GM18858 (cell line): ENCODE measurements at regions not wholly inside any gene's neighbourhood (a gene's known extent, or its start where the extent isn't known, plus 50 kb on each side); places are given as distances from the start of the nearest gene placed in this dataset.
"Not testable (repeated sequence)": the region's sequence is repeated elsewhere in the genome, so short reads cannot be mapped to it uniquely, and the experiment has no call there.

ENCODE experiments used
- ATAC-seq: cut with Tn5 transposase; IDR thresholded peaks from one replicate; pipeline ENCODE4 v1.9.1; 2021; ENCODE audit not compliant: unreplicated experiment

DNA sequence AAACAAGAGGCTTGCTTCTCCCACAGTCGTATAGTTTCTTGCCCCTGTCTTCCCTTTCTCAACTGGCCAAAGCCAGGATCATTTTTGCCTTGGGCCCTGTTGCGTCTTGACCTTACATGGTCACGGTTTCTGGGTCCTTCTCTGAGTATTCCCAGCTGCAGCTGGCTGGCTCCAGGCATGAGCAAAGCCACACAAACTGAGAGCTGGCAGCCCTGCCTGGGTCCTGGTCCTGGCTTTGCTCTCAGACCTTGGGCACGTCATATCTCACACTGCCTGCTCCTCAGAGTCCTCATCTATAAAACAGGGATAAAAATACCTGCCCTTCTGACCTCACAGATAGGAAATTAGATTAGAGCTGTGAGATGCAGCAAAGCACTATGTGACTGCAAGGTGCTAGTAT lies 277.6 kb downstream of the CBLN1 start:
- ATAC-seq = no peak

DNA sequence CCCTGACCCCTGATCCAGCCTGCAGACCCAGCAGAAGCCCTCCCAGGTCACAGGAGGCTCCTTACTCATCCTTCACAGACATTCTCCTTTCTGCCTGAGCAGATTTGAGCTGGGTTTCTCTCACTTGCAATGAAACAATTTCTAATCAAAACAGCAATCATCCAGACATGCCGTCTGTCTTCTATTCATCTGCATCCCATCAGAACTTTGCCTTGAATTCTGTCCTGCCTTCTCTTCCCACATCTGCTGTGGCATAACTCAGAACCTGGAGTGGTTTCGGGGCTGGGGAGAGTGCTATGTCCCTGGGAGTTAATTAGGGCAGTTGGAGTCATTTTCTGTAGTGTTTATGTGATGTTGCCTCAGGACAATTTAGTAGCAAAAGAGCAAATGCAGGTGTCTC lies 278.6 kb downstream of the CBLN1 start:
- no peak for ATAC-seq

DNA sequence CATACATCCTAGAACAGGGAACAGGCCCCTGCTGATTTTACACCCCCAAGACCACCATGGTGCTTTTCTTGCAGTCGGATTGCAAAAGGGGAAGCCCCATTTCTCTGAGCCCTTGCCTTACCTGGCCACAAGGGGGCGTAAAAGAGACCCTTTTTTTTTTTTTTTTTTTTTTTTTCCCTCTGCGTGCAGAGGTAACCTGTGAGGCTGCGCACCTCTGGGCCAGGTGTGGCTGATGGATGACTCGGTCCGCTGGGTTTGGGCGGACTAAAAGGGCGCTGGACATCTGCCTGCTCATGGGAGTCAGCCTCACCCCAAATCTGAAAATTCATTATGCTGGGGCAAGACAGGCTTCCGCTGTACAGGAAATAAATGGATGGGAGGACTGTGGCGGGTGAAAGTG lies 281.0 kb downstream of the CBLN1 start:
- no peak for ATAC-seq

DNA sequence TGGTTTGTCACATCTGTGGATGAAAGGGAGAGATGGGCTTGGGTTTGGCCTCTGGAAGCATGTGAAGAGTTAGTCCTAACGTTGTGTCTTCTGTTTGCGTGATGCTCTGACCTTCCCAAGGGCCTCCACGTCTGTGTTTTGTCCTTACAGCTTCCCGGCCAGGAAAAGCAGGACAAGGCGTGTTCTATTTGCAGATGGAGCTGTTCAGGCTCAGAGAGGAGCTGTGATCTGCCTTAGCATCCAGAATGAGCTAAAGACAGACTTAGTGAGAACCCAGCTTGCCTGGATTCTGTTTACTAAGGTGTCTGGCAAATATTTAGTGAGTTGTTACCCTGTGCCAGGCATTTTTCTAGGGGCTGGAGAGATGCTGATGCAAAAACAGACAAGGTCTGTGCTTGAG lies 282.1 kb downstream of the CBLN1 start:
- no peak for ATAC-seq

DNA sequence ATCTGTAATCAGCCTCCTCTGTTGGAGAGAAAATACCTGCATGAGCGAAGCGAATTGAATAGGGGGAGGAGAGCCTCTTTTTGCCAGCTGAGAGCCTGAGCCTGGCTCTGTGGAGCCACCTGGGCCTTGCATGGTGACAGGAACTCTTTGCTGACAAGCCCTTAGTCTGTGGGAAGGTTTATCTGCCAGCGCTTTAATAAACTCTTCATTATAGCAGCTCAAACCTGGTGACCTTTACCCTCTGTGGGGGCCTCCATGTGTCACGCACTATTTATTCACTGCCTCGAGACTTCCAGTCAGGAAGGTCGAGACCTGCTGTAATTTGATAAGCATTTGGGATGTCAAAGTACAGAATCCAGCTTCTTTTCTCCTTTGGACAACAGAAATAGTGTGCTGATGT lies 282.6 kb downstream of the CBLN1 start:
- ATAC-seq = no peak

DNA sequence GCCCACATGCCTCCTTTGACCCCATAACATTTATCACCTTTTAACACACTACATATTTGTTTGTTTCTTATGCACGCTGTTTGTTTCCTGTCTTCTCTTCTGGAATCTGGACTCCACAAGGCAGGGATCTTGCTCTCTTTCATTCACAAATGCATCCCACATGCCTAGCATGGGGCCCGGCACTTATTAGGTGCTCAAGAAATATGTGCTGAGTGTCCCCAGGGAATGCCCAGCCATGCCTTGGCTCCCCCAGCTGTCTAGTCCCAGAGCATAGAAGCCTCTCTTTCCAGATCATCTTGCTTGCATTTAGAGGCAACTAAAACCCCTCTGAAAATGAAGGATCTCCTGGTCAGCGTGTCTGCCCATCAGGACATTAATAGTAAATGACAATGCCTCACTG lies 283.7 kb downstream of the CBLN1 start:
- no peak for ATAC-seq

DNA sequence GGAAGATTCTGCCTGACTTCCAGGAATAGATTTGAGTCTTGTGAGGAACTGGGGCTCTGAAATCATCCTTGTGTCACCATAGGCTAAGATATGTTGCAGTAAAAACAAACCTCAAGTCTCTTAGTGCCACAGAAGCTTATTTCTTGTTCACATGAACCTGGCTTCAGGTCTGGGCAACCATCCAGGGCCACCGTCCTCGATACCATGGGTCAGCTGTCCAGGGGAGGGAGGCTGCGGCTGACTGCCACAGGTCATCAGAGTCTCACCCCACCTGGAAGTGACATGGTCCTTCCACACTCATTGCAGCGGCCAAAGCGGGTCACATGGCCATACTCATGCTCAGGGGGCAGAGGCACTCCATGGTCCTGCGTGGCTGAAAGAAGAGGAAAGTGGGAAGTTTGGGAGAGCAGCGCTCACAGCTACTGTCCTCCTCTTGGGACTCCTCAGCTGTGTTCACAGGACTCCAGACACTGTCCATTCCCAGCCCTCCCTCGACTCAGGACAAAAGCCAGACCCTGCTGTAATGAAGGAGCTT lies 284.5 kb downstream of the CBLN1 start:
- no peak for ATAC-seq

DNA sequence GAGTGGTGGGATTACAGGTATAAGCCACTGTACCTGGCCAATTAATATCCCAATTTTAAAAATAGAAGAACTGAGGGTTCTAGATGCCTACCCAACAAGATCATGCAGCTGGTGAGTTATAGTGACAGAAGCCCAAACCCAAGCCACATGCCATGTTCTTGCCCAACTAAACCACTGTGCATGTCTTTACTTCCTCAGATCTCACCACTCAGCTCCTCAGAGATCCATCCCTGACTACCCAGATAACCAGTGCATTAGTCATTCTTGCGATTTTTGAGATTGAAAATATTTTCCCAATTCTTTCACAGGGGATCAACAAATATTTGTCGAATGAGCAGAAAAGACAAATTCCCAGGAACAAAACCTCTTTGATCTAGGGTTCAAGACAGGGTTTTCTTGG lies 303.1 kb downstream of the CBLN1 start:
- no peak for ATAC-seq

DNA sequence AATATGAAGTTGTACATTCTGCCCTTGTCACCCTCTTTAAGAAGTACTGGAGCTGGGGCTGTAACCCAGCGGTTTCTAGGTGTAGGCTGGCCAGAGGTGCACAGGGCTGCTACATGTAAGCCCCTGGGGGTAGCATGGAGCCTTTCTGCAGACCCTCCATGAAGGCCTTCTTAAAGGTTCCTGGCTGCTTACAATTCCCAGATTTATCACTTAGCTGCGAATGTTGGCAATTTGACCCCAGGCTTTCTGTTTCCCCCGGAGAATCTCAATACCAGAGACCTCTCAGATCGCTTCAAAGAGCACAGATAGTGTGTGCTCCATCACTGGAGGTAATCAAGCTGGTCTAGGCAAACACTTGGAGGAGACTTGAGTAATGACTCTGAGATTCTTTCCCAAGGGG lies 309.4 kb downstream of the CBLN1 start:
- ATAC-seq = no peak

DNA sequence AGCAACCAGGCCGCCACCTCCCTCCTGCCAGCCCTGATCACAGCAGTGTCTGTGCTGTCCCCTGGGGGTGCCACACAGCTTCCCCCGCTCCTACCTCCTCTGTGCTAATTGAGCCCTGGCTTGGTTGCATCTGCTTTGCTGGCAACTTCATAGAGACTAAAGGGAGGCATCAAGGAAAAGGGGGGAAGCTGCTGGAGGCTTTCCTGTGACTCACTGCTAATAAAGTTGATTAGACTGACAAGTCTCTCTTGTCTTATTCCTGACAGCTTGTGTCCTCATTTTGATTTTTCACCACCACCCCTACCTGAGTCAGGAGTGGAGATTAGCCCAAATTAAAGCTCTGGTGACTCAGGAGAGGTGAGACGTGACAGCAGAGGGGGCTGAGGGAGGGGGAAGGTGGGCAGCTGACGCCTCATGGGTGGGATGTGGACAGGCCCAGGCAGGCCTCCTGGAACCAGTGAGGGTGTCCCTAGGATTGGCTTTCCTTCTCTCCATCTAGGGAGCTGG lies 310.0 kb downstream of the CBLN1 start:
- no peak for ATAC-seq

DNA sequence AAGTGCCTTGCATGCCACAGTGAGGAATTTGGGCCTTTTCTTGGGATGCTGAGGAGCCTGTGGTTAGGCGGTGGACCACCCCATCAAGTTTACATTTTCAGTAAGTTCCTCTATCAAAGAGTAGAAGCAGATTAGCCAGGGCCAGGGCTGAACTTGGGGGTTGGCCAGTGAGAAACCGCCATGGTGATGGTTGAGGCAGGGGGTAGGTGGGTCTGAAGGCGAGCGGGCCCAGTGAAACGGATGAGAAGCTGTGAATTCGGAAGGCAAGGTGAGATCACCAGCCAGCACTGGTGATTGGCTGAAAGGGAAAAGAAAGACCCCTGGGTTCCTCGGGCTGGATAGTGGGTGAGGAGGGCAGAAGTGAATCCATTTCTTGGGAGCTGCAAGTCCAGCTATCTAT lies 311.4 kb downstream of the CBLN1 start:
- no peak for ATAC-seq

DNA sequence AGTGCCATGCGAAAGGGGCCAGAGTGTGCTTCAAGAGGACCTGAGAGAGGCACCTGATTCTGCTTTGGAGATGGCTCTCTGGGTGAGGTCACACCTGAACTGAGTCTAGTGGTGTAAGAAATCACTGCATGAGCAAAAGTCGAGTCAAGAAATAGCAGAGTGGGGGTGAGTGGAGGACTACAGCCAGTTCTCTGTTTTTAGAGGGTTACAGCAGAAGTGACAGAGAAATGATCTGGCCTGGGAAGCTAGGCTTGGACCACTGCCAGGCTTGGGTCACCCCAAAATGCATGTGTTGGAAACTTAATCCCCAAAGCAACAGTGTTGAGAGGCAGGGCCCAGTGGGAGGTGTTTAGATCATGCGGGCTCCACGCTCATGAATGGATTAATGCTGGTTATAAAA lies 312.0 kb downstream of the CBLN1 start:
- ATAC-seq = no peak

DNA sequence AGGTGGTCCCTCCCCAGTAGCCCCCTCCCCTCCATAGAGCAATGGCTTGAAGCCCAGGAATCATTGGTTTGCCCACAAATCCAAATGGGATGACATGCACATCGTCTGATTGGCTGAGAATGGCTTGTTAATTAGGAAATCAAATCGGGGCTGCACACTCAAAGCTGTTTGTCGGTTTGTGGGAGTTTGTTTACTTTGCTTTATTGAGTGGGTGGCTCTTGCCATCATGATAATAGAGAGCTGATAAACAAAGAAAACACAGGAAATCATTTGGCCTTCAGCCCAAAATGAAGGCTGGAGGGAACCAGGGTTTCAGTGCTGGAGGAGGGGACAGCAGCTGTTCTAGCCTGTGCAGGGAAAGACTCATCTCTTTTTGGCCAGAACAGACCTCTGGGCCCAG lies 316.3 kb downstream of the CBLN1 start:
- ATAC-seq = no peak

DNA sequence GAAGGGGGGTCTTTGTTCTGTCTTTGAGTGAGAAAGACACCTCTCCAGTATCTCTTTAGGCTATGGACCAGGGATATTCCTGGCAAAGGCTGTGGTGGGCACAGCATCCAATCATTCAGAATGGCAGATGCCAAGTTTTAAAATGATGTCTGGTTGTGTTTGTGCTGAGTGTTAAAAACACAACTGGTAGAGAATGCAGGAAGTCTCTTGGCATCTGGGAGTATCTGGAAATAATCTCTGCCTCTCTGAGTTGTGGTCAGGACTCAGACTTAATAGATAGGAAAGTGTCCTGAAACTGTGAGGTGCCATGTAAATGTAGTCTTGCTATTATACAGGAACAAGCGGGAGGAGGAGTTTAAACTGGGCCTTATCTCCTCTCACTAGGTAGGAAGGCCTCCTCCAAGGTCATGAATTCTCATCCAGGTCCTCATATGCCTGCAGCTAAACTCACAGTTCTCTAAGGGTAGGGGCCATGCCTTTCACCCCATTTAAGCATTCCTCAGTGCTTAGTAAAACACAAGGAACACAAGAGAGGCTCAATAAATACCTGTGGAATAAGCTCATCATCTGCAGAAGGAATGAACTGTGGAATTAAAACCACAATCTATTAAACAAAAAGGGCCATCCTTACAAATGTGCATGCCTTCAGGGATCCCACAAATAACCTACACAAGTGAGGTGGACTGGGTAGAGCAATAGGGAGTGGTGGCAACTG lies 317.6 kb downstream of the CBLN1 start:
- no peak for ATAC-seq

DNA sequence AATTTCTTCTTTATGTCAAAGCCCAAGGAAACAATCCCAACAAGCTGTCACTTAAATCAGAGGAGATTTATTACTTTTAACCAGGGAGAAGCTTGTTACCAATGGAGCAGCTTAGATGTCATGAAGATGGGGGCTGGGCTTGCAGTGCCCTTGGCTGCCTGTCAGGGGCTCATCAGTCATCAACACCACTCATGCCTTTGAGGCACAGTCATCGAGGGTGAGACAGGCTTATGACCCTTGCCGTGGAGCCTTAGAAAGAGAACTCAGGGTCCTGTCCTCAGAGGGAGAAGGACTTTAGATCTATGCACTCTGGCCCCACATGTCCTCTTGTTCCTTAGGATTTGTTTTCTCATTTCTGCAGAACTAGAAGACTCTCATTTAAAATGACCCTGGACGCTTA lies 318.3 kb downstream of the CBLN1 start:
- ATAC-seq = no peak

DNA sequence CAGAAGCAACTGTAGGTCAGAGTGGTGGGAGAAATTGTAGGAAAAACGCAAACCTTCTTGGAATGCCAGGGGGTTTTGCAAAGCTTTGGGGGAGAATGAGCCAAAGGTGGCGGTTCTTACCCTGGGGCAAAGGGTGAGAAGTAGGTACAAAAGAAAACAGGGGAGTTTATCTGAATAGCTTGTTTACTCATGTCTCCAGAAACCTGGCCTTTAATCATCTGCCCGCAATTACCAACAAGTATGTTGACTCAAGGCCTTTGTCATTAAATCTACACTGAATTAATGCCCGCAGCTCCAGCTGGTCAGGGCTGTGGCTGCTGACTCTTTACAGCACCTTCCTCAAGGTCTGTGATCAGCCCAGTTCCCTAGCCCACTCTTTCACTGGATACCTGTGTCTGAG lies 320.1 kb downstream of the CBLN1 start:
- ATAC-seq = no peak

DNA sequence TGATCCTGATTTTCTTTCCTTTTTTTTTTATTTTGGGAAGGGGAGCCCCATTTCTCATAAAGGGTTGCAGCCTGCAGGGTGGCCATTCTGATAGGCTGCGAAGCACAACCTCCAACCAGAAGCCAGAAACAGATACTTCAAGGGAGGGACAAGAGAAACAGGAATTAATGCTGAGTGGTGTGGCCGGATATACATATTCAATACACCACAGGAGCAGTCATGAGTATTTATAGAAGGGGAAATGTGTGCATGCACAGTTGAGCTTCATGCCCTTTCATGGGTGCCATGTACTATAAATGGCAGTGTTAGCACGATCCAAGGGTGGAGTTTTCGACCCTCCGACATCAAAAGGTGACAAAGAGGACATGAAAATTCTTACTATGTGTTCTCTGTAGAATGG lies 320.8 kb downstream of the CBLN1 start:
- ATAC-seq = no peak

DNA sequence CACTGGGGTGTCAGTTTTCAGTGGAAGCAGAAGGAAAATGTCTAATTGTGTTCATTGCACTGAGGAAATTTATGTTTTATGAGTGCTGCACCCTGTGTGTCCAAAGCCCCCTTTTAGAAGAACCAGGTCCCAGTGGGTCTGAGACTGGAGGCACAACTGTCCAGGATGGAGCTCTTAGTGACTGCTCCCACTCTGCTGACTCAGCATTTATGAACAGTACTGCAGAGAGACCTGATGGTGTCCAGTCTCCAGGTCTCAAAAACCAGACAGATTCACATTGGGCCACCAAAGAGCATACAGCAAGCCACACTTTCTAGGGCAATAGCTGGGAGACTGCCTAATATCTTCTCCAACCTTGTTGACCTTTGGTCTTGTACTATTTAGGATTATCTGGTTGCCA lies 321.9 kb downstream of the CBLN1 start:
- ATAC-seq = no peak

DNA sequence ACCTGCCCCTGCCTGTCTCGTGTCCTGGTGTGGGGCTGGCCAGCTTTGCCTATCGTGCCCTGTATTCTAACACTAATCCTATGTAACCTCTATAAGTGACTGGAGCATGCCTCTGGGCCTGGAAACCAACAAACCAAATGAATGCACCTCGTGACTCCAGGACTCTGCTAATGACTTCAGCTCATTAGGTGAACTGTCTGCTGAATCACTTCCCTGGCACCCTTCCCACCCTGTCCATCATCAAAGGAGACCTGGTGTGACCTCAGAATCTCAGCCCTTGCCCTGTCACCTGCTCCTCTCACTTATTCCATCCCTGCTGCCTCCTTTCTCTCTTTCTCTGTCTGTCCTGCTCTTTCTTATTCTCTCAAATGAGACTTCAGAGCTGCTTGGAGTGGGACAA lies 322.4 kb downstream of the CBLN1 start:
- no peak for ATAC-seq

DNA sequence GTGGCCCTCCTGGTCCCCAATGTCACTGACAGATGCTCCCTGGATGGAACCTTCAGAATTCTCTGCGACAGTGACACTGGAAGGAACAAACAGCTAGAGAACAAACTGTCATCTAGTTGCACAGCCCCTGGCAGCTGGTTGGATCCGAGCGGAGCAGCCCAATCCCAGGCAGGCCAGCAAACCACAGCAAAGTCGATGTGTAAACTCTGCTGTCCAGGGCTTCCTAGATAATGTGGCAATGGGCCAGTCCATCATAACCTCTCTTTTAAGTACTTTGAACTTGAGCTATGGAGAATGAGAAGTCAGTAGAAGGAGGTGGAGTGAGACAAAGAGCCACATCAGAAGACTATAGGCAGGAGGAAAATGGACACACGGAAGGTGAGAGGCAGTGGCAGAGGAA lies 323.0 kb downstream of the CBLN1 start:
- no peak for ATAC-seq

DNA sequence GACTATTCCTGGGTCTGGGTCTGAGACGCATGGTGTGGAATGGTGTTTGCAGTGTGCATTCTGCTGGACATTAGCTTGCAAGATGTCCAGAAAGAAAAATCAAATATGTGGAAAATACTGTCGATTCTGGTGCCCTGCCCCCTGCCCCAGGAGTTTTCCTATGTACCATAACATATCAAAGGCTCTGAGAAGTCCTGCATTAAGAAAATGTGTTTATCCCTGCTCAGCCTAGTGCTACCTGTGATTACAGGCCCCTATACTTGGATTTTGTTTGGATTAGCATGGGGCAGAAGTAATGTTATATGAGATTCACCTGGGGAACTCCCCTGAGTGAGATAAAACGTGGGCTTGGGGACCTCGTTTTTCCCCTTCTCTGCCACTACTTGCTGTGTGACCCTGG lies 325.0 kb downstream of the CBLN1 start:
- ATAC-seq = no peak

DNA sequence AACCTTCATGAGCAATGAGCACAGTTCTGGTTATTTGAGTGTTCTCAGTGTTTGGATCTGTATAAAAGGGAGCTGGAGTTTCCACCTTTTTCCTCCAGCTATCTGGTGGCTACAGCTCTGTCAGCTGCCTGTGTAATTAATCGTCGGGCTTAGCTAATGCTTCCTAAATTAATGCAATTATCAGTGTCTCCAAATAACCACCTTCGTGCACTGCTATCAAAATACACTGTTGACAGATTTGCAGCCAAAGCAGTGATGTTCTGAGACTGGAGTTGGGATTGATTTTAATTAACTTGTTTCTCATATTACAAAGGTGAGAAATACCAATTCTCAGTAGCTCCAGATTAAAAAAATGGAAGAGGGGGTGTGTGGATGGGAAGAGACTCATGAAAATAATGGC lies 325.8 kb downstream of the CBLN1 start:
- no peak for ATAC-seq

DNA sequence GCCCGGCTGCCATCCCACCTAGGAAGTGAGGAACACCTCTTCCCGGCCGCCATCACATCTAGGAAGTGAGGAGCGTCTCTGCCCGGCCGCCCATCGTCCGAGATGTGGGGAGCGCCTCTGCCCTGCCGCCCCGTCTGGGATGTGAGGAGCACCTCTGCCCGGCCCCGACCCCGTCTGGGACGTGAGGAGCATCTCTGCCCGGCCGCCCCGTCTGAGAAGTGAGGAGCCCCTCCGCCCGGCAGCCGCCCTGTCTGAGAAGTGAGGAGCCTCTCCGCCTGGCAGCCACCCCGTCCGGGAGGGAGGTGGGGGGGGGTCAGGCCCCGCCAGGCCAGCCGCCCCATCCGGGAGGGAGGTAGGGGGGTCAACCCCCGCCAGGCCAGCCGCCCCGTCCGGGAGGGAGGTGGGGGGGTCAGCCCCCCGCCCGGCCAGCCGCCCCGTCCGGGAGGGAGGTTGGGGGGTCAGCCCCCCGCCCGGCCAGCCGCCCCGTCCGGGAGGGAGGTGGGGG lies 330.0 kb downstream of the CBLN1 start:
- ATAC-seq = not testable (repeated sequence)
